Kidney (tissue), 13 donors: ENCODE measurements at regions not wholly inside any gene's neighbourhood (a gene's known extent, or its start where the extent isn't known, plus 50 kb on each side); places are given as distances from the start of the nearest gene placed in this dataset.

ENCODE experiments used
- DNase-seq, 5 donors: peaks; one replicate each; pipeline ENCODE4 v3.0.0-alpha.2; 2013 to 2020
- FAIRE-seq: peaks from 2 replicates; lab custom pipeline; 2012; peaks lifted over from hg19 to GRCh38; lab: Jason Lieb, UNC
- H3K27ac ChIP-seq, 2 donors: one replicate each; pipeline ENCODE4 v1.7.0; 2013; ENCODE audit warnings: low read depth in 2 of 2, low read length in 2 of 2, inconsistent platforms in 1 of 2
- H3K27me3 ChIP-seq: one replicate; pipeline ENCODE4 v1.7.1; 2013; ENCODE audit warnings: low read length, inconsistent platforms; ENCODE audit not compliant: control insufficient read depth, insufficient read depth
- H3K36me3 ChIP-seq, 3 donors: one replicate each; pipeline versions ENCODE4 v1.7.0 to v1.7.1; 2013; ENCODE audit warnings: low read length in 3 of 3, control low read depth in 1 of 3, inconsistent platforms in 1 of 3; ENCODE audit not compliant: insufficient read depth in 3 of 3, control insufficient read depth in 2 of 3
- H3K4me1 ChIP-seq, 3 donors: one replicate each; pipeline versions ENCODE4 v1.7.0 to v1.7.1; 2013; ENCODE audit warnings: low read length in 3 of 3, inconsistent platforms in 1 of 3, low read depth in 1 of 3; ENCODE audit not compliant: control insufficient read depth in 2 of 3, insufficient read depth in 2 of 3
- H3K4me3 ChIP-seq, 3 donors: one replicate each; pipeline versions ENCODE4 v1.7.0 to v1.8.1; 2013; ENCODE audit warnings: low read length in 3 of 3, control low read depth in 1 of 3, inconsistent platforms in 1 of 3
- H3K9ac ChIP-seq, 3 donors: one replicate each; pipeline versions ENCODE4 v1.7.0 to v1.7.1; 2013; ENCODE audit warnings: low read length in 3 of 3, control low read depth in 1 of 3, inconsistent platforms in 1 of 3
- H3K9me3 ChIP-seq, 3 donors: one replicate each; pipeline versions ENCODE4 v1.7.0 to v1.7.1; 2013; ENCODE audit warnings: low read length in 3 of 3, control low read depth in 1 of 3, inconsistent platforms in 1 of 3; ENCODE audit not compliant: control insufficient read depth in 2 of 3, insufficient read depth in 1 of 3
- CTCF ChIP-seq: IDR thresholded peaks from 3 replicates; pipeline ENCODE4 v1.5.1; 2012; ENCODE audit warnings: mild to moderate bottlenecking, moderate library complexity, borderline replicate concordance; ENCODE audit not compliant: insufficient read depth; ENCODE audit errors: extremely low read depth
- intact Hi-C: fragments of 100-400 bp; cut with DNase I; formaldehyde crosslinking; loops from one replicate; pipeline ENCODE4 v1.11.1; 2022
- donor health status: control.
- donor health status: control.
- donor health status: control.
- donor health status: control.
- donor health status: control.
- donor health status: DM: yes; HTN: yes; CAD: no.
- donor health status: Normal renal cell carcinoma (clear cell type).

- no peak for TF ChIP-seq CTCF
- Histone ChIP-seq H3K9me3 (no peaks in the 10 kb centered on the region), H3K4me1 (no peaks in the 10 kb centered on the region), H3K4me3 (no peak overlapping the region), H3K27ac (no peak overlapping the region), H3K9ac (no peak overlapping the region), H3K36me3 (no peaks in the 10 kb centered on the region), H3K27me3 (no peaks in the 10 kb centered on the region)
- FAIRE-seq (no peak), DNase-seq (no peak)
- intact Hi-C loops: no loop called here
Measured at GRCh38 chr5:173490681-173491080, 125.8 kb downstream of the BOD1 start.

DNA sequence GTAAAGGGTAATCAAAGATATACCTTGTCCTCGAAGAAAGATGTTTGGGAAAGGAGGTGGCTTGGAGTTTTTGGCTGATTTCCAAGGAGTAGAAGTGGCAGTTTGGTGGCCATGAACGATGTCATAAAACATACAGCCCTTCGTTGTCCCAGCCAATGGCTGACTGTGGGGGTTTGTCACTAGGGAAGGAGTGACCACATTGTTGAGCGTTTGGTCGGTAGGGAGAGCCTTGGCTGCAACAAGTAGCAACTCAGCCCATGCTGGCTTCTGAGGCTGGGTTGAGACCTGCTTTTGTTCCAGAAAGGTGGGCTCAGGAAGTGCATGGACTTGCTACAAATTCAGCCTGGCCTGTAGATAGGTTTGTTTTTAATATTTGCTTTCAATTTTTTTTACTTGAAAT is 128.3 kb downstream of the BOD1 start:
- H3K9me3 ChIP-seq: no peaks in the 10 kb centered on the region
- H3K27ac ChIP-seq: no peak overlapping the region
- no peak overlapping the region for H3K4me3 ChIP-seq
- H3K4me1 ChIP-seq: no peaks in the 10 kb centered on the region
- H3K27me3 ChIP-seq: no peaks in the 10 kb centered on the region
- TF ChIP-seq CTCF: no peak
- H3K36me3 ChIP-seq: no peaks in the 10 kb centered on the region
- DNase-seq (no peak), FAIRE-seq (no peak)
- intact Hi-C loops: no loop called here
- no peak overlapping the region for H3K9ac ChIP-seq

GRCh38 chr5:173487300-173487699 is 129.2 kb downstream of the BOD1 start:
- Histone ChIP-seq H3K27me3 (no peaks in the 10 kb centered on the region), H3K4me3 (no peak overlapping the region), H3K27ac (no peak overlapping the region), H3K36me3 (no peaks in the 10 kb centered on the region), H3K9ac (no peak overlapping the region), H3K9me3 (no peaks in the 10 kb centered on the region), H3K4me1 (no peaks in the 10 kb centered on the region)
- DNase-seq (no peak), FAIRE-seq (no peak)
- TF ChIP-seq CTCF: no peak
- intact Hi-C loops: no loop called here
